Right lung (tissue), 2 donors: ENCODE measurements at regions not wholly inside any gene's neighbourhood (a gene's known extent, or its start where the extent isn't known, plus 50 kb on each side); places are given as distances from the start of the nearest gene placed in this dataset.
A peak's percentile ranks its signal among the peaks of the same experiment; 100 is the strongest.
"Not testable (repeated sequence)": the region's sequence is repeated elsewhere in the genome, so short reads cannot be mapped to it uniquely, and the experiment has no call there.

ENCODE experiments used
- DNase-seq, 2 donors: peaks; one replicate each; pipeline ENCODE4 v3.0.0-alpha.2; 2013

DNA sequence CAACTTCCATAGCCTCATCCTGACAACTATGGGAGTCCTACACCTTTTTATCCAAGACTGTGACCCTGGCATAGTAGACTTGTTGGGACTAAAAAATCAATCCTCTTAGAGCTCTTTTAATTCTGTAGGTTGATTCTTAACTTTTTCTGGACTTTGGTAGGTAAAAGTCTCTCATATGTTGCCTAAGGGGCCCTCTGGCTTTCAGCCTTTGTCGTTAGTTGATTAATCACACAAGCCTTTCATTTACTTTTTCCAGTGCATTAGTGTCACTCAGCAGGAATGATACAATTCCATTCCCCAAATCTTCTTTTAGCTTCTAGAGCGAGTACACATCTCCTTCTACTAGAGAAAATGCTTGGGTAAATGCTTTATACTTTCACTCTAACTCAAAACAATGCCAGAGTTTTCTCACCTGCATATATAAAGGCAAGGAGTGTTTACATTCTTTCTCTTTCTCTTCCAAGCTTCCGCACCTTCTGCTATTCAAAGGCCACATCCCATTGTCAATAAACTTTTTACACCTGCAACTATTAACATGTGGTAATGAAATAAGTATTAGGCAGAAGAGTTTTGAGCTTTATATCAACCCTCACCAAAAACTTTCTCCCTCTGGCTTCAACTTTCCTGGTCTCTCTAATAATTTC lies 516.6 kb downstream of the FAM181B start:
- no peak for DNase-seq

DNA sequence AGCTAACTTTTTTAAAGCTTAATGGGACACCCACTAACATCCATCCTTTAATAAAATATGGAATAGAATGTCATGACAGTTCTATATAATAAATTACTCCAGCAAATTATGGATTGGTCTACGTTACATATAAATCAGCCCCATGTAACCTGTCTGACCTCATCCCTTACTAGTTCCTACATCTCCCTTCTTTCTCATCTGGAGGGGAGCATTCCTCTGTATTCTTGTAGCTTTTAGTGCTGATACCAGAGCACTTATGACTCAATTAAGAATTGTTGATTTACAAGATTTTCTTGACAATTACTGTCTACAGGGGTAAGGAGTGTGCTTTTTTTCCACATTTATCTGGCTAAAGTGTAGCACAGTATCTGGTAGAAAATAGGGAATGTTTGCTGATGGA lies 523.7 kb downstream of the FAM181B start:
- DNase-seq, result no peak

DNA sequence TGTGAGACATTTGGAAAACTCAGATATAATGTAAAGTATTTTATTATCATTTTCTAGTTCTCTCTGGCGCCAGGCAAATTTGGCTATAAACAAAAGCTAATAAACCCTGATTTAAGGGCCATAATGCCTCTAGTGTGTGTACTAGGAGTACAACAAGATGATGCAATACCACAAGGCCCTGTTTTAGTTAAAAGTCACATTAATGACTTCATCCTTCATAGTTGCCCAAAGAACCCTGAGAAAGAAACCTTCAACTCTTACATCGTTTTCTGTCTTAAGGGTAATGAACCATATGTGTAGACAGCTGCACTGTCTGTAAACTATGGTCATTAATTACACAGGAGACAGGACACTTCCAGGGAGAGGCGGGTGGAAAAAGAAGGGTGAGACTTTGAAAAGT lies 538.4 kb downstream of the FAM181B start:
- DNase-seq, result no peak

DNA sequence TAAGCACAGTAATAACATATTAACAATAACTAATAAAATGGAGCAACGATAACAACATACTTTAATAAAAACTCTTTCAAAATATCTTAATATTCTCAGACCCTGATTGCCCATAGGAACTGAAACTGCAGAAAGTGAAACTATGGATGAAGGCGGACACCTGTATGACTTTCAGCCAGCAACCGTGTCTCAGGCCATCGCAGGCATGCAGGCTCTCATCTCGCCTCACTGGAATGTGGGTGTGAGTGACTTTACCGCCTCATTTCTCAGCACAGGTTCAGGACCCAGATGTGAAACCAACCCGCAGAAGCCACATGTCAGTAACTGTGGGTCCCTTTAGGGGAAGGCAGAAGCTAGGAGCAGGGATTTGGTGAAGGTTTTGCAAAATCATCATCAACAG lies 539.1 kb downstream of the FAM181B start:
- no peak for DNase-seq

DNA sequence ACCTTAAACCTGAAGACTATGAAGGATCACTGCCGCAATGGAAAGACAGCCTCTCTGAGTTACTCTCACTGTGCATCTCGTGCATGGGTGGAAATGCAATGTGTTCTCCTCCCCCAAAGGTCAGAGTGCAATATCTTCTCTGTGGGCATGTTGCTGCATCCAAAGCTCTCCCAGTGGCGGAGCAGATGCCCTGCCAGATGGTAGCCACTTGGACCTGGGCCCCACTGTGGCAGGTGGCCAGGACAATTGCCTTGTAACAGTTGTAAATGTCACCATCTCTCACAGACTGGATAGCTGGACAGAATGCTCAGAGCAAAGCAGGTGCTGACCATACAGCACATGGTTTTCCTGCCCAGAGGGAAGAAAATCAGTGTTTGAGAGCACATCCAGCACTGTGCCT lies 542.0 kb downstream of the FAM181B start:
- no peak for DNase-seq

DNA sequence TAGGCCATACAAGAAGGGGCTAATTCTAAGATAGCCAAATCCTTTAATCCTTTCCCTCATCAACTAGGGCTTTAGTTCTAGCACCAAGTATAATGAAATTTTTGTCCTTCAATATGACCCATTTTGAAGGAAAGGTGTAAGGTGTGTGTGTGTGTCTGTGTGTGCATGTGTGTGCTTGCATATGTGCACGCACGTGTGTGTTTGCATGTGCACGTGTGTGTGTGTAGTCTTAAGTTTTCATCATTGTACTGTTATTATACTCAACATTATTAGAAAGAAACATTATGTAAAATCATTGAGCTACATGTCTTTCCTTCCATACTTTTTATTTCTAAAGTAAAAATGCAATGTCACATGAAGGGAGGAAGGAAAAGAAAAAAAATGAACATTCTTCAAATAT lies 547.7 kb downstream of the FAM181B start:
- DNase-seq, result no peak

DNA sequence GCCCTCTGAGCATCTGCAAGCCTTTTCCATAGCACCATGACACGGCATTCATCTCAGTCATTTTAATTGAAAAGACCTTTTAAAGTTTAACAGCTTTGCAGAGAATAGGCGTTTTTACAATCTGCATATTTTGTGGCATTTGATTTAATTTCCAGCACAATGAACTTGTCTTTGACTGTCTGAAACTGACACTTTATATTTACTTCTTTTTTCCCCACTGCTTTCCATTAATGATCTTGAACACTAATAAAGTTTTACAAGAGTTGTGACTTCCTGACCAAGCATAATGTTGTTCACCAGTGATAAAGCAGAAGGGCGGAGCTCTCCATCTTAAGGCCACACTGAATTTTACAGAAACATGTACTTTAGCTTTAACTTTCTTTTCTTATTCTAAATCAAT lies 548.7 kb downstream of the FAM181B start:
- DNase-seq, result no peak

DNA sequence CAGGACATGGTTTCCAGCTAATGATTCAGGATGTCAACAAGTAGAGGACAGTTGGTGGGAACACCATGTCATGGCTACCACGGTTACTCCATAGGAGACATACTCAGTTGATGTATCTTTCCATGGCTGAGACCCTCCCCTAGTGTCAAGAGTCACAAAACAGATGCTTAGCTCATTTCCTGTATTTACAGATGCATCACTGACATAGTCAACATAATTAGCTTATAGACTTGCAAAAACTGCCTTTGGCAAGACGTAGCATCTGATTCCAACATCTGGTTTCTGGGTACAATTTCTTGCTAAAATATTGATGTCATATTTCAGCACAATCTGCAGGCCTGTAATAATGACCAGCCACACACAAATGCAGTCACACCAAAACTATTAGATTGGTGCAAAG lies 550.3 kb downstream of the FAM181B start:
- peak in 1 of 2 donors; percentile 6 for DNase-seq

DNA sequence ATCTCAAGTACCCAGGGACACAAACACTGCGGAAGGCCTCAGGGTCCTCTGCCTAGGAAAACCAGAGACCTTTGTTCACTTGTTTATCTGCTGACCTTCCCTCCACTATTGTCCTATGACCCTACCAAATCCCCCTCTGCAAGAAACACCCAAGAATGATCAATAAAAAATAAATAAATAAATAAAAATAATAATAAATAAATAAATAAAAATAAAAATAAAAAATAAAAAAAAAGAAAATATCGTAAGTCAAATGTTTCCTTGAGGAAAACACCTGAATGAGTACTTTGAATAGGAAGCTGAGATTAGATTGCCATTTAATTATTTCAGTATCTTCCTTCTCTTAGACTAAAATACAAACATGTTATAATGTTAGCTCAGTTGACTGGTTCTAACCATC lies 551.0 kb downstream of the FAM181B start:
- DNase-seq, result not testable (repeated sequence)

DNA sequence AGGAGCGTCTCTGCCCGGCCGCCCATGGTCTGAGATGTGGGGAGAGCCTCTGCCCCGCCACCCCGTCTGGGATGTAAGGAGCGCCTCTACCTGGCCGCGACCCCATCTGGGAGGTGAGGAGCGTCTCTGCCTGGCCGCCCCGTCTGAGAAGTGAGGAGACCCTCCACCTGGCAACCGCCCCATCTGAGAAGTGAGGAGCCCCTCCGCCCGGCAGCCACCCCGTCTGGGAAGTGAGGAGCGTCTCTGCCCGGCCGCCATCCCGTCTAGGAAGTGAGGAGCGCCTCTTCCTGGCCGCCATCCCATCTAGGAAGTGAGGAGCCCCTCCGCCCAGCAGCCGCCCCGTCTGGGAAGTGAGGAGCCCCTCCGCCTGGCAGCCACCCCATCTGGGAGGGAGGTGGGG lies 551.9 kb downstream of the FAM181B start:
- DNase-seq, result not testable (repeated sequence)

DNA sequence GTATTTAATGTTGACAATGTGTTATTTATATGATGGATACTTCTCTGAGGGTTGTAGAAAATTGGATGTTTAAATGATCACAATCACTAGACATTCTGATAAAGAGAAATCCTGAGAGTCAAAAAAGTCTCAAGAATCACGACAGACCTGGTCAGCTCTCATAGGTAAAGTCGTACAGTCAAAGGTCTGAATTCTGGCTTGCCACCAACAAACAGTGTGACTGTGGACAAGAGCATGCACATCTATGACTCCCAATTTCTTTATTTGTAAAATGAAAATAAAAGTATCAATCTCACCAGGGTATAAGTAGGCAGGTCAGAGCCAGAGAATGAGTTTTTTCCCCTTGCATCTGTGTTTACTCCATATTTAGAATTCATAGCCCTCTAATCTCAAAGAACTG lies 556.7 kb downstream of the FAM181B start:
- no peak for DNase-seq

DNA sequence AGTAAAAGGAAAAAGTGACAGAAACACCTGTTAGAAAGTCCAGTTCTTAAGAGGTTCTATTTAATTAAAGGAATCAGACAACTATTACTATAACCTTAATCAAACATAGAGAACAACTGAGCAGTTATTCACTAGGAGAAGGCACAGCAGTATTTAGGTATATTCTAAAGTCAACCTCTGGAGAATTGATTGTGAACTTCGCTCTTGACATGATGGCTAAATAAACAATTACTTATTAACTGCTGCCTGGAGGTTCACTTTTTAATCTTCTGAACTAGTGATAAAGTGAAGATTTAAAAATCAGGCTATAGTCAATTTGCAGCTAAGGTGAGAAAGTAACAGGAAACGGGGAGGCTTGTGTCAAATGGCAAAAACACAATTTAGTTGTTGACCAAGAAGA lies 557.3 kb downstream of the FAM181B start:
- no peak for DNase-seq

DNA sequence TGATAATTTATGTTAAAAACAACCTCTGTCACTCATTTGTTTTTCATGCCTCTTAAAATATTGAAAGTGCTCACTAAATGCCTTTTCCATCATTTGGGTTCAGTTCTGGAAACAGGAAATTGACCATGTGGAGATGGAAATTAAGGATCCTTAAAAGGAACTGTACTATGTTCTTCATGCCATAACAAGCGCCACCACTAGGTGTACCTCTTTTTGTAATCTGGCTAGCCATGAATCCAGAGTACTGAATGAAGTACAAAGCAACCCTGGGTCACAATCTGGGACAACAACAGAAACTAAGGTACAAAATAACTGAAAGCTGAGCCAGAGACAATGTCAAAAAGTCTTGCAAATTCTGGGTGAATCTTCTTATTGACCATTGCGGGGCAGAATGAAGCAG lies 559.1 kb downstream of the FAM181B start:
- no peak for DNase-seq

DNA sequence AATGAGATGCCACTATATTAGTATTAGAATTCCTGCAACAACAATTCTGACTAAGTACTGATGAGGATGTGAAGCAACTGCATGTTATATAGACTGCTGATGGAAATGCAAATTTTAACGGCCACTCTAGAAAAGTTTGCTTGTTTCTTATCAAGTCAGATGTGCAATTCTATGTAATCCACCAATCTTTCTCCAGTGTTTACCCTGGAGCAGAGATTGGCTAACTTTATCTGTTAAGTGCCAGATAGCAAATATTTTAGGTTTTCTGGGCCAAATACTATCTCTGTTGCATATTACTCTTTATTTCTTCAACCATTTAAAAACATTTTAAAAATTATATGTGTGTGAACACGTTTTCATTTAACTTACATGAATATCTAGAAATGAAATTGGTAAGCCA lies 586.9 kb downstream of the FAM181B start:
- DNase-seq, result no peak

DNA sequence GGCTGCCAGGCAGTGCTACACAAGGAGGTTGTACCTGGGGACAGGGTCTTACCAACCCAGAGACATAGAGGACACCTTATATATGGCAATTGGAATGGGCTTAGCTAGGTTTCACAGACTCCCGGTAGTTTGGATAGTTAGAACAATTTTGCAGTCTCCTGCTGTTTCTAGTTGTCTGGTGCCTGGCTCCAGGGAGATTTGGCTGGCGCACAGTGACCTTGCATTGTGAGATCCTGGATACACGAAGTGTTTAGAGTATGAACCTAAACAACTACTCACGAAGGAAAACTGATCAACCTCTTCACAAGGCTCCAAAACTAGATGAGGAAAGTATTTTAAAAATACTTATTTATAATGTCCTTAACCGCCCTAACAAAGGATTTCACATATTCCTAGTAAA lies 614.7 kb downstream of the FAM181B start:
- no peak for DNase-seq

DNA sequence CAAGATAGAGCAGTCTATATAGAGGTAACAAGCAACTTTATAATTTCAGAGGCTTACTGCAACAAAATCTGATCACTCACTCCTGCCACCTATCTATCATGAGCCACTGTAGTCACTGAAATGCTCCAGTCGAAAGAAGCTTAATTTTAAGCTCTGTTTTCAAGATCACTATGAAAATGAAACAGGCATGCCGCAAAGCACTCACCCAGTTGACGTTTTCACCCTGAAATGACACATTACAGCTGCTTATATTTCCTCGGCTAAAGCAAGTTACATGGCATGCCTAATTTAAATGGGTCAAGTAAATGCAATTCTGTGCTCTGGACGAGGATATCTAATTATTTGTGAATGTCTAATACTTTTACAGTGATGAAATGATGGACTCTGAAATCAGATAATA lies 616.3 kb downstream of the FAM181B start:
- no peak for DNase-seq

DNA sequence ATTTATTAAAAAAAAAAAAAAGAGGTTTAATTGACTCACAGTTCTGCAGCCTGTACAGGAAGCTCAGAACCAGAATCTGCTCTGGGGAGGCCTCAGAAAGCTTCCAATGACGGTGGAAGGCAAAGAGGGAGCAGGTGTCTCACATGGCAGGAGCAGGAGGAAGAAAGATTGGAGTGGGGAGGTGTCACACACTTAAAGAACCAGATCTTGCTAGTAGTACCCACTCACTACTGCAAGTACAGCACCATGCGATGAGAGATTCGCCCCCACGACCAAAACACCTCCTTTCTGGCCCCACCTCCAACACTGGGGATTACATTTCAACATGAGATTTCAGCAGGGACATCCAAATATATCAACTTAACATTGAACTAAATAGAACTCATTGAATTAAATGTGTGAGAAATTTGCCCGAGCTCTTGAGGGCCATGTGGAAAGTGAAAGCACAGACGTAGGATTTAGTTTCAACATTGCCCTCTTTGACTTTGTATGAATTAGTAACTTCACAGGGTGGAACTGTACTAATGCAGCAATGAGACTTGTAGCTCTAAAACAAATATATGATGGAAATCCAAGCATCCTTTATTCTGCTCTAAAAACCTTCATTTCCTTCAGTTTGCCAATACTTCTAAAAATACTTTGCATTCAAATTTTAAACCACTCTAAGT lies 628.2 kb downstream of the FAM181B start:
- DNase-seq, result no peak

DNA sequence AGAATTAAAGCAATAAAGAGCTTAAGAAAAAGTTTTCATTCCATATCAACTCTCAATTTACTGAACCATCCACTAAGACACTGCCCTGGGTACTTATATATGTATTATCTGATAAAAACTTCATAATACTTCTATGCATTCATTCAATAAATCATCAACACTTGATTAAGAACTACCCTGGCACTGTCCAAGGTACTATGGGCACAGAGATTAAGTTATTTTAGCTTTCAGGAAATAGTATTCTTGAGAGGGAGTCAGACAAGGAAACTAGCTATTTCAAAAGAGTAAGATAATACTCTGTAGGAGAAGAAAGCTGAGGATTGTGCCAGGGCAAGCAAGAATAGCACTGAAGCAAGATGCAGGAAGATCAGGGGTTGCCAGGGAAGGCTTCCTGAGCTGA lies 640.8 kb downstream of the FAM181B start:
- DNase-seq, result no peak

DNA sequence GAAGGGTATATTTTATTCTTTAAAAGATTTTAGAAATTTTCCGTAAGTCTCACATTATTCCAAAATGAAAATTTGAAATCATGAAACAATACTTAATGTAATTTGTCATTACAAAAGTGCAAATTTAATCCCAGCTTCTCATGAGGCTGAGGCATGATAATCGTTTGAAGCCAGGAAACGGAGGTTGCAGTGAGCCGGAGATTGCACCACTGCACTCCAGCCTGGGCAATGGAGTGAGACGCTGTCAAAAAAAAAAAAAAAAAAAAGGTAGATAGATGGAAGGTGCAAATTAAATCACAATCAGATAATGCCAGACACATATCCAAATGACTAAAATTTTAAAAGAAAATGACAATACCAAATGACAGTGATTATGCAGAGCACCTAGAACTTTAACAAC lies 644.2 kb downstream of the FAM181B start:
- no peak for DNase-seq

DNA sequence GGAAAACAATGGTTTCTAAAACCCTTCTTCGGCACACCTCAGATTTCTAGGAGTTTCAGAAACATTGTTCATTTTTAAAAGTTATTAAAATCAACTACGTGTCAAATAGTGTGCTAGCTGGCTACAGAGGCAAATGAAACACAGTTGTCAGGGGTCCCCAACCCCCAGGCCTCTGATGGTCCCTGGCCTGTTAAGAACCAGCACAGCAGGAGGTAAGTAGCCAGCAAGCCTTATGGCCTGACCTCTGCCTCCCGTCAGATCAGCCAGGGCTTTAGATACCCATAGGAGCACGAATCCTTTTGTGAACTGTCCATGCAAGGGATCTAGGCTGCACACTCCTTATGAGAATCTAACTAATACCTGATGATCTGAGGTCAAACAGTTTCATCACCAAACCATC lies 648.2 kb downstream of the FAM181B start:
- no peak for DNase-seq

DNA sequence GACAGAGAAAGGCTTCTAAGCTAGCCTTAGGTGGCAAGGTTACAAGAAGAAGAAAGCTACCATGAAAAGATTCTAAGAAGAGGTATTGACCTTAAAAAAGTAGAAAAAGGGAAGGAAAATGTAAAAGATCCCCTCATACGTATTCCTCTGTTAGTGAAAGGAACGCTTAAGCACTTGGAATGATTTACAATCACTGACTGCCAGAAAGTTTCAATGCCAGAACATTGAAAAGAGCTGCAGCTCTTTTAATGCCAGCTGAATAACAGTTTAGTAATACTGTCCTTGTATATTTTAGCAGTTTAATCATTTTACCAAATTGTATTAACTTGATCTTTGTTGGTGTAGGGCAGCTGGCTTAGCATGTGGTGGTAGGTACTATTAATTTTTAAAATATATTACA lies 650.7 kb downstream of the FAM181B start:
- DNase-seq, result no peak

DNA sequence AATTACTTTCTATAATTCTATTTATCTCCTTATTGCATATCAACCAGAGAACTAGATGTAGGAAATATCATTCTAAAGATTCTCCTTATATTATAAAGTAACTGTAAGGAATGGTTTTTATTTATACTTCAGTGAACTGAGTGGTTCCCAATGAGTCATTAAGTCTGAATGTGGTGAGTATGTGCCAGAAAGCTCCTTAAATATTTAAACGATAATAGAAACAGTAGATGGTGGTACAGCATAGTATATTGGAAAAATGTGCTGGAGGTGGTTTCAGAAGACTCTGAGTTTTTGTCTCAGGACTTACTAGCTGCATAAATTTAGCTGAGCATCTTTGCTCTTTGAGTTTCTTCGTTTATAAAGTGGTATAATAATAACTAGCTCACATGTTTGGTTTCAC lies 653.5 kb downstream of the FAM181B start:
- no peak for DNase-seq

DNA sequence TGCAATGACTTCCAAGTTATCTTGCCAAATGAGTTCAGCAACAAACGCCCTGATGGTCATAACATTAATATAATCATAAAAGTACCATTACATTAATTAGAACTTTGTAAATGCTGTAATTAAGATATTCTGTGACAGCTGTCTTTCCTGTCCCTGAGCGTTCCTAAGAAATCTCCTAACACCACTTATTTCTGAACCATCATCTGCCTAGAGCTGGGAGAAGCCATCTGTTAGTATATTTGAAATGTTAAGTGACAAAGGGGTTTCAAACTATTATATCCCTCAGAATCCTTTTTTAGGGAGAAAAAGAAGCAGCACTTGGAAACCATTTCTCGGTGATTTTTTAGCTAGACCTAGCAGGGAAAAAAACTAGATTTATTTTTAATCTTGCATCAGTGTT lies 657.5 kb downstream of the FAM181B start:
- DNase-seq, result no peak

DNA sequence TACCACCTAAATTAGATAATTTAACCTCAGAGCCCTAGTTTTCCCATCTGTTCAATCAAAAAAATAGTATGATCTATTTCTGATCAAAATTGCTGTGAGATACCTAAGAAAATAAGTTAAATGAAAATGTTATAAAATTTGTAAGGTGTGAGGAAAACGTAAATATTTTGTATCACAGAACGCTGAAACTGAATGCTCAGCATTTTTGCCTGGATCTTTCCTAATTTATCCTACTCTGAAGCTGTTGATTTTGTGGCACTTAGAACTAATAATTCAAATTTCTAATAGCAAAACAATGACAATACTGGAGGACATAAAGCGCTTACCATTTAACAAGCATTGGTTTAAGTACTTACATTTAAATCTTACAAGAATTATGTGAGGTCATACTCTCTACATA lies 674.2 kb downstream of the FAM181B start:
- no peak for DNase-seq
